Astrocyte (in vitro differentiated cells and primary cell): ENCODE measurements at regions not wholly inside any gene's neighbourhood (a gene's known extent, or its start where the extent isn't known, plus 50 kb on each side); places are given as distances from the start of the nearest gene placed in this dataset.

Source experiments
- DNase-seq: peaks from one replicate; pipeline ENCODE4 v3.0.0-alpha.2; 2010; ENCODE audit warnings: low read depth
- FAIRE-seq: peaks from 2 replicates; lab custom pipeline; 2011; peaks lifted over from hg19 to GRCh38; lab: Jason Lieb, UNC
- H2AFZ ChIP-seq: 2 replicates; pipeline ENCODE4 v1.6.0; 2012; ENCODE audit warnings: low read depth, low read length, inconsistent platforms
- H3K27ac ChIP-seq: 2 replicates; pipeline ENCODE4 v1.5.1; 2011; ENCODE audit warnings: low read depth, low read length, inconsistent platforms
- H3K27me3 ChIP-seq: 2 replicates; pipeline ENCODE4 v1.6.0; 2011; ENCODE audit warnings: low read length, inconsistent platforms; ENCODE audit not compliant: insufficient read depth
- H3K36me3 ChIP-seq: 2 replicates; pipeline ENCODE4 v1.5.1; 2011; ENCODE audit warnings: low read length, inconsistent platforms; ENCODE audit not compliant: insufficient read depth
- H3K4me1 ChIP-seq: 2 replicates; pipeline ENCODE4 v1.5.1; 2011; ENCODE audit warnings: low read length, inconsistent platforms; ENCODE audit not compliant: insufficient read depth
- H3K4me2 ChIP-seq: 2 replicates; pipeline ENCODE4 v1.6.0; 2012; ENCODE audit warnings: low read length, inconsistent platforms
- H3K4me3 ChIP-seq: 2 replicates; pipeline ENCODE4 v1.5.1; 2011; ENCODE audit warnings: low read depth, mild to moderate bottlenecking, low read length, inconsistent platforms; ENCODE audit not compliant: insufficient read depth
- H3K79me2 ChIP-seq: 2 replicates; pipeline ENCODE4 v1.6.0; 2012; ENCODE audit warnings: mild to moderate bottlenecking, low read length, inconsistent platforms; ENCODE audit not compliant: insufficient read depth
- H3K9ac ChIP-seq: 2 replicates; pipeline ENCODE4 v1.6.0; 2012; ENCODE audit warnings: mild to moderate bottlenecking, low read length, inconsistent platforms
- H3K9me3 ChIP-seq: 2 replicates; pipeline ENCODE4 v1.5.1; 2012; ENCODE audit warnings: low read depth, mild to moderate bottlenecking, low read length, inconsistent platforms; ENCODE audit not compliant: insufficient read depth
- H4K20me1 ChIP-seq: 2 replicates; pipeline ENCODE4 v1.6.0; 2012; ENCODE audit warnings: low read length, inconsistent platforms; ENCODE audit not compliant: insufficient read depth
- H3K27ac Mint-ChIP-seq: one replicate; pipeline ENCODE4 v1.8.0; 2021; ENCODE audit warnings: mild to moderate bottlenecking, mixed read lengths; ENCODE audit not compliant: unreplicated experiment
- H3K27me3 Mint-ChIP-seq: one replicate; pipeline ENCODE4 v1.8.0; 2021; ENCODE audit warnings: low read depth, mixed read lengths; ENCODE audit not compliant: unreplicated experiment
- H3K36me3 Mint-ChIP-seq: one replicate; pipeline ENCODE4 v1.8.0; 2021; ENCODE audit warnings: low read depth, mixed read lengths; ENCODE audit not compliant: unreplicated experiment
- H3K4me1 Mint-ChIP-seq: one replicate; pipeline ENCODE4 v1.8.0; 2021; ENCODE audit warnings: low read depth, mixed read lengths; ENCODE audit not compliant: unreplicated experiment
- H3K4me3 Mint-ChIP-seq: one replicate; pipeline ENCODE4 v1.8.0; 2021; ENCODE audit warnings: mild to moderate bottlenecking, moderate library complexity, mixed read lengths; ENCODE audit not compliant: unreplicated experiment
- H3K9me3 Mint-ChIP-seq: one replicate; pipeline ENCODE4 v1.8.0; 2021; ENCODE audit warnings: mild to moderate bottlenecking, mixed read lengths; ENCODE audit not compliant: unreplicated experiment
- CTCF ChIP-seq: IDR thresholded peaks from 2 replicates; pipeline ENCODE4 v1.5.1; 2011; ENCODE audit warnings: low read depth, mild to moderate bottlenecking, inconsistent platforms, low read length, moderate library complexity; ENCODE audit not compliant: insufficient read depth
- EZH2 ChIP-seq: IDR thresholded peaks from 2 replicates; pipeline ENCODE4 v1.6.1; 2012; ENCODE audit warnings: mild to moderate bottlenecking, low read length, inconsistent platforms; ENCODE audit not compliant: insufficient read depth

- no peaks in the 10 kb centered on the region for H3K36me3 Mint-ChIP-seq
- H3K79me2 ChIP-seq: no peaks in the 10 kb centered on the region
- H3K9me3 ChIP-seq: no peaks in the 10 kb centered on the region
- no peak for FAIRE-seq
- no peaks in the 10 kb centered on the region for H3K27me3 ChIP-seq
- H3K4me1 ChIP-seq: no peaks in the 10 kb centered on the region
- no peak overlapping the region for H3K9ac ChIP-seq
- H3K4me3 ChIP-seq: no peak overlapping the region
- H4K20me1 ChIP-seq: no peaks in the 10 kb centered on the region
- no peak overlapping the region for H3K27ac Mint-ChIP-seq
- no peaks in the 10 kb centered on the region for H3K4me1 Mint-ChIP-seq
- no peak overlapping the region for H2AFZ ChIP-seq
- H3K27me3 Mint-ChIP-seq: no peaks in the 10 kb centered on the region
- no peak overlapping the region for H3K4me2 ChIP-seq
- no peak for TF ChIP-seq CTCF
- TF ChIP-seq EZH2: no peak
- H3K4me3 Mint-ChIP-seq: no peak overlapping the region
- H3K36me3 ChIP-seq: no peaks in the 10 kb centered on the region
- no peaks in the 10 kb centered on the region for H3K9me3 Mint-ChIP-seq
- H3K27ac ChIP-seq: no peak overlapping the region
- no peak for DNase-seq
Measured at GRCh38 chr3:68676136-68676535, 256.2 kb downstream of the TAFA4 start.

- no peaks in the 10 kb centered on the region for H3K36me3 Mint-ChIP-seq
Measured at GRCh38 chr3:68667346-68667745, 265.0 kb downstream of the TAFA4 start.

More at GRCh38 chr3:68667346-68667745, 265.0 kb downstream of the TAFA4 start:
- Histone ChIP-seq H3K4me3 (no peak overlapping the region), H3K79me2 (no peaks in the 10 kb centered on the region), H3K4me1 (no peaks in the 10 kb centered on the region), H3K9ac (no peak overlapping the region), H3K36me3 (no peaks in the 10 kb centered on the region), H3K9me3 (no peaks in the 10 kb centered on the region), H3K27me3 (no peaks in the 10 kb centered on the region), H3K4me2 (no peak overlapping the region), H3K27ac (no peak overlapping the region), H4K20me1 (no peaks in the 10 kb centered on the region), H2AFZ (no peak overlapping the region)
- Mint-ChIP-seq H3K27ac (no peak overlapping the region), H3K4me3 (no peak overlapping the region), H3K9me3 (no peaks in the 10 kb centered on the region), H3K27me3 (peaks cover 2% of the 10 kb centered on the region), H3K4me1 (peaks cover 19% of the 10 kb centered on the region)
- FAIRE-seq: no peak
- no peak for DNase-seq
- TF ChIP-seq CTCF: no peak
- no peak for TF ChIP-seq EZH2
